Stimulated activated effector memory CD8-positive, alpha-beta T cell treated with anti-CD3 and anti-CD28 coated beads, Interleukin-12 subunit alpha, Interleukin-12 subunit beta, amount 100 ng/mL, for 72 hours (primary cell): ENCODE measurements at regions not wholly inside any gene's neighbourhood (a gene's known extent, or its start where the extent isn't known, plus 50 kb on each side); places are given as distances from the start of the nearest gene placed in this dataset.

Experiments used
- ATAC-seq: fragments of 150-1000 bp; cut with Tn5 transposase; 2 replicates; pipeline ENCODE4 v1.10.0; 2021
- DNase-seq, 2 donors: peaks; one replicate each; pipeline ENCODE4 v3.0.0; 2021 to 2022; ENCODE audit warnings: low spot score in 2 of 2
- H3K27ac Mint-ChIP-seq: one replicate; pipeline ENCODE4 v1.8.0; 2022; ENCODE audit warnings: mild to moderate bottlenecking, mixed read lengths
- H3K36me3 Mint-ChIP-seq: one replicate; pipeline ENCODE4 v1.8.0; 2022; ENCODE audit warnings: mild to moderate bottlenecking, mixed read lengths
- H3K4me1 Mint-ChIP-seq: one replicate; pipeline ENCODE4 v1.8.0; 2022; ENCODE audit warnings: mixed read lengths
- H3K4me3 Mint-ChIP-seq: one replicate; pipeline ENCODE4 v1.8.0; 2022; ENCODE audit warnings: mild to moderate bottlenecking, mixed read lengths
- H3K9me3 Mint-ChIP-seq: one replicate; pipeline ENCODE4 v1.8.0; 2022; ENCODE audit warnings: mixed read lengths

DNA sequence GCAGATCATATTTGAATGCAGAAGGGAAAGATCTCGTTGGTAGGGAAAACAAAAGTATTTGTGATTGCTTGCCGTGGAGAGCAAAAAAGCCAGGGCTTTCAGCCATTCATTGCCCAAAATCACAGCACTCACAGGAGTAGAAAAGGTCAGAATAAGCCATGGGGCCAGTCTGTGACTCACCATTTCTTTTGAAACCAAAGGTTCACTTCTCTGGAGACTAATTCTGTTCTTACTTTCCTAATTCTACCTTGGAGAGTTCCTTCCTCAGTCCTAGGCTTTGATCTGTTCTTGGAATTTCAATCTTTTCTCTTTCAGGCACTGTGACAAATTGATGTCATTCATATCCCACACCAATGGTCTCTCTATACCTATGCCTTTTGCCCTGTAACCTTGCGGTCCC lies 54.1 kb upstream of the FAM180A start:
- H3K36me3 Mint-ChIP-seq, result no peaks in the 10 kb centered on the region
- no peak overlapping the region for H3K27ac Mint-ChIP-seq

DNA sequence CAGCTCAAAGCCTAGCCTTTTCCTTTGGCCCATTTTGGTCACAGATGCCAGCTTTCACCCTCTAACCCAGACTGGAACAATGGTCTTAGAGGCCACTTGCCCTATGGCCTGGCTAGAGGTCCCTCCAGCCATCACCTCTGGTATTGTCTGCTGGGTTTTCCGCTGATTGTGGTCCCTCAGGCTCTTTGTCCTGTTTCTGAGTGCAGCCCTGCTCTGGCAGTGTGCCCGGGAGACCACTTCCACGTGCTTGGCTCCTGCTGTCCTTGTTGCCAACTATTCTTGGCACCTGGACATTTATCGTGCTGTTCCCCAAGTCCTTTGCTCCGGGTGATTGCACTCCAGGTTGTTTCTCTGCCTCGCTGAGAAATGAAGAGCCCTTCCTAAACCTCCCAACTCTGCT lies 53.3 kb upstream of the FAM180A start:
- peak overlapping the region; percentile 63 for H3K27ac Mint-ChIP-seq
- H3K9me3 Mint-ChIP-seq, result no peaks in the 10 kb centered on the region
- ATAC-seq (no peak), DNase-seq (no peak)
- no peak overlapping the region for H3K4me3 Mint-ChIP-seq
- peaks cover 28% of the 10 kb centered on the region for H3K4me1 Mint-ChIP-seq
- no peaks in the 10 kb centered on the region for H3K36me3 Mint-ChIP-seq

More for the DNA sequence above, 54.1 kb upstream of the FAM180A start:
- Mint-ChIP-seq H3K4me1 (peaks cover 20% of the 10 kb centered on the region), H3K4me3 (no peak overlapping the region), H3K9me3 (no peaks in the 10 kb centered on the region)
- DNase-seq, result no peak
- ATAC-seq, result no peak

DNA sequence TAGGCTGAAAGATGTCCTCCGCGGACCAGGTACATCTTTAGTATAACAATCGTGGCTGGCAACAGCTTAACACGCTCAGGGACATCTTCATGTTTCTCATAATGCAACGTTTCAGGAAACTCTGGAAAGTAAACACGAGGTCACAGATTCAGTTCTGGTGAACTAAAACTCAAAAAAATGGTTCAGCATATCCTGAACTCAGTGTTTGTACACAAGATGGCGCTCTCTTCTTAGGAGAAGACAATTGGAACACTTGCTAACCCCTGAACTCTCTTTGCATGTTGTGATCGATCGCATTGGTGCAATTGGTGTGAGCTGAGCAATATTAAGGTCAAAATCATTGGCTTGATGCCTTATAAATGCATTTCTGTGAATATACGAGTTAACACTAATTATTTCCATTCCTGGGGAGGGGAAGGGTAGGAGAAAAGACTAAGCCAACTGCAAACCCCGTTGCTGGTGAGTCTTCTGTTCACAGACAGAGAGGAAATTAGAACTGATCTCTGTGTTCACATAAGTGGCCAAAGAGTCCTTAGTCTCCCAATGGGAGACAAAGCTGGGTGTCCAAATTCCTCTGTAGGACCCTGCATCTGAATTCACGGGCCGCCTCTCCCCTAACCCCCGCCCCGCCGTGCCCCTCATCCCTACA lies 52.6 kb upstream of the FAM180A start:
- Mint-ChIP-seq H3K27ac (peak overlapping the region; percentile 17), H3K36me3 (no peaks in the 10 kb centered on the region), H3K9me3 (no peaks in the 10 kb centered on the region), H3K4me3 (peak overlapping the region; percentile 5), H3K4me1 (peaks cover 30% of the 10 kb centered on the region)
- ATAC-seq (peak; percentile 76), DNase-seq (peak; percentile 22 to 57)

GRCh38 chr7:135800560-135800959 lies 51.9 kb upstream of the FAM180A start:
- Mint-ChIP-seq H3K36me3 (no peaks in the 10 kb centered on the region), H3K9me3 (no peaks in the 10 kb centered on the region)
- no peak for DNase-seq

DNA sequence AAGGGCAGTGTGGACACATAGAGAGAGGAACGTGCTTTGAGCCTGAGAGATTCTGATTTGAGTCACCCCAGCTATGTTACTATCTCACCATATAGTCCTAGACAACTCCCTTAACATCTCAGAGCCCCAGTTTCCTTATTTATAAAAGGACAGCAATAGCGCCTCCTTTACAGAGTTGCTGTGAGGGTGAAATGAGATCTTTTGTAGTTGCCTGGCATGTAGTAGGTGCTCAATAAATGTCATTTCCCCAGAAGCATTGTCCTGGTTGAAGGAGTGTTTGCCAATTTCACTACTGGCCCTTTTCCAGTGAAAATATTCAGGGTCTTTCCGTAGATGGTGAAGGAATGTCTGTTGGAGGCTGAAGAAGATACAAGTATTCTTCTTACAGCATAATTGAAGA lies 51.3 kb upstream of the FAM180A start:
- Mint-ChIP-seq H3K27ac (no peak overlapping the region), H3K4me1 (peaks cover 30% of the 10 kb centered on the region), H3K36me3 (no peaks in the 10 kb centered on the region), H3K4me3 (no peak overlapping the region), H3K9me3 (no peaks in the 10 kb centered on the region)
- ATAC-seq (no peak), DNase-seq (no peak)

More at GRCh38 chr7:135800560-135800959, 51.9 kb upstream of the FAM180A start:
- ATAC-seq, result no peak
- Mint-ChIP-seq H3K27ac (peak overlapping the region; percentile 17), H3K4me1 (peaks cover 30% of the 10 kb centered on the region), H3K4me3 (peak overlapping the region; percentile 5)
